WTC11 (cell line): ENCODE measurements at regions not wholly inside any gene's neighbourhood (a gene's known extent, or its start where the extent isn't known, plus 50 kb on each side); places are given as distances from the start of the nearest gene placed in this dataset.
A peak's percentile ranks its signal among the peaks of the same experiment; 100 is the strongest.

Experiments
- ATAC-seq: fragments of 200-7000 bp; cut with Tn5 transposase; 2 replicates; pipeline ENCODE4 v1.10.0; 2021; ENCODE audit warnings: mild to moderate bottlenecking, moderate library complexity
- CTCF ChIA-PET: fragments of 300-600 bp; sonication (Branson Sonifier 250); formaldehyde crosslinking; loops from one replicate; lab custom pipeline; 2021; ENCODE audit warnings: antibody characterized with exemption; lab: Charles Lee
- POLR2A ChIA-PET: fragments of 350-600 bp; sonication (Branson Sonifier 250); formaldehyde crosslinking; loops from one replicate; lab custom pipeline; 2021; ENCODE audit warnings: antibody characterized with exemption; lab: Charles Lee
- DNase-seq: peaks from one replicate; pipeline ENCODE4 v3.0.0; 2021; ENCODE audit warnings: low spot score
- H3K27ac Mint-ChIP-seq: 2 replicates; pipeline ENCODE4 v1.8.0; 2021; ENCODE audit warnings: mixed read lengths
- H3K27me3 Mint-ChIP-seq: 2 replicates; pipeline ENCODE4 v1.8.0; 2021; ENCODE audit warnings: low read depth, mild to moderate bottlenecking, moderate library complexity, mixed read lengths
- H3K36me3 Mint-ChIP-seq: 2 replicates; pipeline ENCODE4 v1.8.0; 2021; ENCODE audit warnings: mixed read lengths
- H3K4me1 Mint-ChIP-seq: 2 replicates; pipeline ENCODE4 v1.8.0; 2022; ENCODE audit warnings: mixed read lengths
- H3K4me3 Mint-ChIP-seq: 2 replicates; pipeline ENCODE4 v1.8.0; 2021; ENCODE audit warnings: mild to moderate bottlenecking, moderate library complexity, mixed read lengths
- H3K9me3 Mint-ChIP-seq: 2 replicates; pipeline ENCODE4 v1.8.0; 2021; ENCODE audit warnings: mixed read lengths
- AFF4 ChIP-seq: sonication (generic); formaldehyde crosslinking; IDR thresholded peaks from 2 replicates; pipeline ENCODE4 v1.8.1; 2023; ENCODE audit warnings: mild to moderate bottlenecking, missing genetic modification reagents, borderline replicate concordance
- ATF3 ChIP-seq: sonication (generic); formaldehyde crosslinking; conservative IDR thresholded peaks from 2 replicates; pipeline ENCODE4 v1.8.1; 2022; ENCODE audit warnings: mild to moderate bottlenecking, missing genetic modification reagents
- ATF6 ChIP-seq: sonication (generic); formaldehyde crosslinking; IDR thresholded peaks from 2 replicates; pipeline ENCODE4 v1.8.1; 2023; ENCODE audit warnings: mild to moderate bottlenecking, missing genetic modification reagents
- CREM ChIP-seq: sonication (generic); formaldehyde crosslinking; IDR thresholded peaks from 2 replicates; pipeline ENCODE4 v1.8.1; 2022; ENCODE audit warnings: mild to moderate bottlenecking, missing genetic modification reagents, moderate library complexity
- ERG ChIP-seq: fragments of 250-450 bp; sonication (Bioruptor Pico); IDR thresholded peaks from 2 replicates; pipeline ENCODE4 v1.8.0; 2021; ENCODE audit warnings: mild to moderate bottlenecking
- GRHL2 ChIP-seq: fragments of 250-450 bp; sonication (Bioruptor Pico); IDR thresholded peaks from 2 replicates; pipeline ENCODE4 v1.8.0; 2022; ENCODE audit warnings: mild to moderate bottlenecking, moderate library complexity; ENCODE audit not compliant: insufficient replicate concordance, severe bottlenecking
- GTF2I ChIP-seq: fragments of 250-450 bp; sonication (Bioruptor Pico); conservative IDR thresholded peaks from 2 replicates; pipeline ENCODE4 v1.4.0; 2021; ENCODE audit warnings: mild to moderate bottlenecking
- JAZF1 ChIP-seq: fragments of 250-450 bp; sonication (Bioruptor Pico); IDR thresholded peaks from 2 replicates; pipeline ENCODE4 v1.9.0; 2021; ENCODE audit warnings: moderate library complexity, mild to moderate bottlenecking, inconsistent platforms
- JUN ChIP-seq: sonication (generic); formaldehyde crosslinking; IDR thresholded peaks from 2 replicates; pipeline ENCODE4 v1.8.0; 2023; ENCODE audit warnings: mild to moderate bottlenecking, missing genetic modification reagents
- KAT7 ChIP-seq: sonication (generic); formaldehyde crosslinking; IDR thresholded peaks from 2 replicates; pipeline ENCODE4 v1.8.1; 2023; ENCODE audit warnings: missing genetic modification reagents, mild to moderate bottlenecking, borderline replicate concordance
- PRDM15 ChIP-seq: sonication (generic); formaldehyde crosslinking; IDR thresholded peaks from 2 replicates; pipeline ENCODE4 v1.8.0; 2022; ENCODE audit warnings: missing genetic modification reagents
- SMAD4 ChIP-seq: sonication (generic); formaldehyde crosslinking; IDR thresholded peaks from 2 replicates; pipeline ENCODE4 v1.8.0; 2022; ENCODE audit warnings: mild to moderate bottlenecking, missing genetic modification reagents
- TCF7 ChIP-seq: sonication (generic); formaldehyde crosslinking; IDR thresholded peaks from 2 replicates; pipeline ENCODE4 v1.8.0; 2022; ENCODE audit warnings: mild to moderate bottlenecking, low read depth, missing genetic modification reagents, moderate library complexity
- USF1 ChIP-seq: sonication (generic); formaldehyde crosslinking; IDR thresholded peaks from 2 replicates; pipeline ENCODE4 v1.8.0; 2022; ENCODE audit warnings: mild to moderate bottlenecking, missing genetic modification reagents
- ZMAT4 ChIP-seq: fragments of 250-450 bp; sonication (Bioruptor Pico); IDR thresholded peaks from 2 replicates; pipeline ENCODE4 v1.9.0; 2021; ENCODE audit warnings: mild to moderate bottlenecking

- no peak for TF ChIP-seq TCF7 (CRISPR knock-in tag)
- TF ChIP-seq ERG, result no peak
- TF ChIP-seq KAT7 (CRISPR knock-in tag), result no peak
- TF ChIP-seq PRDM15, result no peak
- TF ChIP-seq, all 79 proteins: peak for 0
Observed at GRCh38 chr9:2281803-2282185, 266.6 kb downstream of the SMARCA2 start (continued).

- no peak for ATAC-seq
- H3K4me3 Mint-ChIP-seq, result no peak overlapping the region
Observed at GRCh38 chr9:2284770-2285169, 269.6 kb downstream of the SMARCA2 start.

GRCh38 chr9:2285416-2286332, 270.5 kb downstream of the SMARCA2 start:
- Mint-ChIP-seq H3K9me3 (peaks cover 10% of the 10 kb centered on the region), H3K4me1 (peaks cover 24% of the 10 kb centered on the region), H3K36me3 (peaks cover 36% of the 10 kb centered on the region), H3K27me3 (no peaks in the 10 kb centered on the region; the same call in 1 of the 2 replicates), H3K27ac (no peak overlapping the region; the same call in none of the 2 replicates), H3K4me3 (no peak overlapping the region; the same call in 1 of the 2 replicates)
- ChIA-PET POLR2A (interaction anchor here (0.6 kb wide), 1 partner anchor 191 kb away, joined by 3 read pairs; no protein-coding TSS in a partner anchor), CTCF (interaction anchor here (0.7 kb wide), 2 partner anchors 23 to 170 kb away, joined by 3 to 4 read pairs; no protein-coding TSS in a partner anchor)
- DNase-seq (no peak), ATAC-seq (no peak)
- TF ChIP-seq ATF6 (CRISPR knock-in tag), result no peak
- TF ChIP-seq ATF3 (CRISPR knock-in tag), result no peak

More at GRCh38 chr9:2284770-2285169, 269.6 kb downstream of the SMARCA2 start:
- Mint-ChIP-seq H3K27me3 (no peaks in the 10 kb centered on the region), H3K27ac (no peak overlapping the region), H3K4me1 (peaks cover 16% of the 10 kb centered on the region; the same call in 1 of the 2 replicates), H3K9me3 (peaks cover 10% of the 10 kb centered on the region), H3K36me3 (peaks cover 36% of the 10 kb centered on the region)
- POLR2A ChIA-PET, result no interaction called here
- TF ChIP-seq USF1 (CRISPR knock-in tag) (no peak), GTF2I (CRISPR knock-in tag) (0 out of 2 replicates have a peak, but pooled peaks have one; percentile 46)
- TF ChIP-seq, all 79 proteins: peak for 1
- no peak for DNase-seq
- CTCF ChIA-PET, result no interaction called here

GRCh38 chr9:2286333-2286705, 271.2 kb downstream of the SMARCA2 start:
- Mint-ChIP-seq H3K4me1 (peaks cover 28% of the 10 kb centered on the region), H3K4me3 (no peak overlapping the region), H3K27ac (no peak overlapping the region; the same call in none of the 2 replicates), H3K9me3 (peaks cover 10% of the 10 kb centered on the region), H3K36me3 (peaks cover 36% of the 10 kb centered on the region), H3K27me3 (no peaks in the 10 kb centered on the region; the same call in 1 of the 2 replicates)
- DNase-seq, result no peak
- no peak for ATAC-seq
- ChIA-PET CTCF (interaction anchor here (0.7 kb wide), 1 partner anchor 170 kb away, joined by 4 read pairs; no protein-coding TSS in a partner anchor), POLR2A (interaction anchor here (0.6 kb wide), 1 partner anchor 190 kb away, joined by 3 read pairs; no protein-coding TSS in a partner anchor)
- no peak for TF ChIP-seq AFF4 (CRISPR knock-in tag)
- no peak for TF ChIP-seq CREM (CRISPR knock-in tag)
- TF ChIP-seq ZMAT4 (CRISPR knock-in tag), result no peak
- TF ChIP-seq JAZF1 (CRISPR knock-in tag), result no peak
- TF ChIP-seq GRHL2 (CRISPR knock-in tag), result no peak
- no peak for TF ChIP-seq SMAD4 (CRISPR knock-in tag)
- no peak for TF ChIP-seq JUN
